GM18511 (cell line): ENCODE measurements at regions not wholly inside any gene's neighbourhood (a gene's known extent, or its start where the extent isn't known, plus 50 kb on each side); places are given as distances from the start of the nearest gene placed in this dataset.
"Not testable (repeated sequence)": the region's sequence is repeated elsewhere in the genome, so short reads cannot be mapped to it uniquely, and the experiment has no call there.

ENCODE experiments used
- ATAC-seq: cut with Tn5 transposase; IDR thresholded peaks from one replicate; pipeline ENCODE4 v1.9.1; 2021; ENCODE audit warnings: mild to moderate bottlenecking, moderate library complexity; ENCODE audit not compliant: unreplicated experiment

DNA sequence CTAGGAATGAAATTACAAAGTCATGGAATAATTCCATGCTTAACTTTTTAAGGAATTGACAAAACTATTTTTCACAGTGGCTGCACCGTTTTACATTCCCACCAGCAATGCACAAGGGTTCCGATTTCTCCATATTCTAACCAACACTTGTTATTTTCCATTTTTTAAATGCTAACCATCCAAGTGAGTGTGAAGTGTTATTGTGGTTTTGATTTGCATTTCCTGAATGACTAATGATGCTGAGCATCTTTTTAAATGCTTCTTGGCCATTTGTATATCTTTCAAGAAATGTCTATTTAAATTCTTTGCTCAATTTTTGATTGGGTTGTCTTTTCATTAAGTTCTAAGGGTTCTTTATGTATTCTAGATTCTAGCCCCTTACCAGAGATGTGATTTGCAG, 479.5 kb upstream of the SMARCA2 start:
- no peak for ATAC-seq

- peak; percentile 84 for ATAC-seq
Observed at GRCh38 chr9:1536522-1537170, 478.5 kb upstream of the SMARCA2 start.

DNA sequence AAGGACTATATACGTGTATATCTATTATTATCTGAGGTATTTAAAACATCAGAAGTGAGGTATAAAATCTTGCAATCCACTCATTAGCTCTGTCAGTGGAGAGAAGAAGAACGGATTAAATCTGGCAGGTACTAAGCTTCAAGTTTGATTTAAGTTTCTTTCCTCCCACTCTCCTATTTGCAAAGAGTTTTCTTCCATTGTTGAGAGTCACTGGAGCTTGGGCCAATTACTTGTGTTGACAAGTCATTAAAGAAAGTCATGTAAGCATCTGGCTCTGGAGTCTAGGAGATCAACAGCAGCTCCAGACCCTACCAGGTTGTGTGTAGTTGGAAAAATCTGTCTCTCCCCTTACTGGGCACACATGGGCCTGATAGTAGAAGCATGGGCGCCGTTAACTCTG, 476.8 kb upstream of the SMARCA2 start:
- no peak for ATAC-seq

DNA sequence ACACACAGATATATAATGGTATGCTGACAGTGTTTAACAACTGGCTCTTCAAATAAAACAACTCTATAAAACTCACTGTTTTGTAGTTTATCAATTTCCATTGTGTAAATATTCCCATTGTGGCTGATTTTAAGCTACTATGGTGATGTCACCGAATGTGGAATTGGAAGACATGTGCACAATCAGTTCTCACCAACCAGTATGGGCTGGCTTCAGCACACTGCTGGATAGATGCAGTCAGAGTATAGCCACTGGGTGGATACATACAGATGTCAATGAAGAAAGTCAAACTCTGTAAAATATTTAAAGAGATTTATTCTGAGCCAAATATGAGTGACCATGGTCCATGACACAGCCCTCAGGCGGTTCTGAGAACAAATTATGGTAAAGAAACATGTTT, 475.9 kb upstream of the SMARCA2 start:
- ATAC-seq = no peak

- no peak for ATAC-seq
Observed at GRCh38 chr9:1550636-1551035, 464.5 kb upstream of the SMARCA2 start.

DNA sequence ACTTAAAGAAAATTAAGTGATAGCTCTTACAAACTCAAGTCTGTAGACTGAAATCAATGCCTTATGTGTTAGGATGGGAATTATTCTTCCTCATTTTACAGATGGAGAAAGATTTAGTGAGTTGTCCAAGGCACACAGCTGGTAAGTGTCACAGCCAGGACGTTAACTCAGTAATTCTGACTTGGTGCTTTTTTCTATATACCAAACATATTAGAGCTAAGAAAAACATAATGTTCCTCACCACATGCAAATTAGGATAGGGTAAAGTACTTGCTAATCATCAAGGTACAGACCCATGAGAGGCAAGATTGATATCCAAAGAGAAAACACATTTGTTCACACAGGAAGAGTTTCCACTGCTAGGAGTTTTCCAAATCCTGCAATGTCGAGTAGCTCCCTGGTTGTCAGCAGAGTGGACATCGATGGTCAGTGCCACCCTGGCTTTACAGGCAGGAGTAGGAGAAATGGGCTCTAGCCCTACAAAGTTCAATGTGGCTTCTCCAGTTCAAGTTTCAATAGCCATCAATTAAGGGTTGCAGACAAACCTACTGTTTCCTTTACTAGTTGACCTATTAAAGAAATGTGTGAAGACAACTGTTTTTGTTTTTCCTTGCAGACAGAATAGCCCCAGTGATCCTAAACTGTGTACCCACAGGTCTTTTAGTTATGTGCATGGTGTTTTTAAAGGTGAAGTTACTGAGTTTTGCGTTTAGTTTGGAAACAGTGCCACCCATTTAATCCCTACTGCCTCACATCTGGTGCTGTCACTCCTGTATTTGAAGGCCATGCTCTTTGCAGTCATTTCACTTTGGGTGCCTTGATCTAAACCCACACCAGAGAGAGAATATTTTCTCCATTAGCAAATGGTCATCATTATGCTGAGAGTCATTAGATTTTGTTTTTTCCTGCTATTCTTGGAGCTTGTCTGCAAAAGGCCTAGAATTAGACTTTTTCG, 460.8 kb upstream of the SMARCA2 start:
- peak; percentile 85 for ATAC-seq

- not testable (repeated sequence) for ATAC-seq
Observed at GRCh38 chr9:1558666-1559065, 456.5 kb upstream of the SMARCA2 start.

- ATAC-seq = no peak
Observed at GRCh38 chr9:1575939-1576338, 439.2 kb upstream of the SMARCA2 start.

DNA sequence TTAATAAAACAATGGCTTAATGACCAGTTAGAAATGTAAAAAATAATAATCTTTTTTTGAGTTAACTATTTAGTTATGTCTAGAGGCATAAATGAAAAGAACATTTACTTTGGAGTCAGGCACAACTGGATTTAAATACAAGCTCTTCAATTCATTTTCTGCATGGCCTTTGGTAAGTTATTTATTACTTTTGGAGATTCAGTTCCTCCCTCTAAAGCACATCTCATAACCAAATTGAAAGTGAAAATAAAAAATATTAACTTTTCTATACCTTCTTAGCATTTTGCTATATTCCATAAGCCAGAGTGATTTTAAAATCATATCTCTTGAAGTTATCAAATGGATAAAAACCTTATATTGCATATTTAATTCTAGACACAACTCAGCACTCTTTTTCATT, 434.9 kb upstream of the SMARCA2 start:
- ATAC-seq = peak; percentile 97

- no peak for ATAC-seq
Observed at GRCh38 chr9:1581926-1582325, 433.2 kb upstream of the SMARCA2 start.

- ATAC-seq = no peak
Observed at GRCh38 chr9:1591310-1591709, 423.8 kb upstream of the SMARCA2 start.

DNA sequence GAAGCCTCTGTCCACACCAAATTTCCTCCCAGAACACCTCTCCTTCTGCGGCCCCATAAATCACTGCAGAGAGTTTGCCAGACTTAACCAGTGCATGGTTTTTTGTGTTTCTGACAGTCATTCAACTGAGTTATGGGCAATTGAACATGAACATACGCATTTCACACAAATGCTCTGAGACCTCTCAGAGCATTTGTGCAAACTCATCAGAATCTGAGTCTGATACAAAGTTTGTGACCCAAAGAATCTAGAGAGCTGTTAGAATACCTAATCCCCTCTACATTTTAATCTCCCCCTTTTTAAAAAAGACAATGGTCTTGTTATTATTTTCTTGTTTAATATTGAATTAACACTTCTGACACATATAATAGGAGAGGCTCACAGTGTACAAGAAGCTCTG, 416.9 kb upstream of the SMARCA2 start:
- no peak for ATAC-seq

DNA sequence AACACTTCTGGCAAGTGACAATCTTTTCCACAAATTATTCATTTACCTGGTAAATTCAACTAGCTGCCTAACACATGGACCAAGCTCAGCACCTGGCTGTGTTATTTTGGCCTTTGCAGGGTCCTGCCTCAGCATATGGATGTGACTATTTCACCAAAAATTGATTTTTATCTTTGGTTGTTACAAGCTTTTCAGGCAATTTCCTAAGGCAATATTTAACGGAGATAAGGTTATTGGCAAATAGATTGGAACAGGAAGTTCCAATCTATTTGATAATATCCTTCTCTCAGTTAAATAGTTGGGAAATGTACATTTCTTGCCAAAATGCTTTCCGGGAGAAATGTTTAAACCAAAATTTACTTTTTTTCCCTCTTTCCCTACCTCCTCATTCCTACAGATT, 415.2 kb upstream of the SMARCA2 start:
- no peak for ATAC-seq

DNA sequence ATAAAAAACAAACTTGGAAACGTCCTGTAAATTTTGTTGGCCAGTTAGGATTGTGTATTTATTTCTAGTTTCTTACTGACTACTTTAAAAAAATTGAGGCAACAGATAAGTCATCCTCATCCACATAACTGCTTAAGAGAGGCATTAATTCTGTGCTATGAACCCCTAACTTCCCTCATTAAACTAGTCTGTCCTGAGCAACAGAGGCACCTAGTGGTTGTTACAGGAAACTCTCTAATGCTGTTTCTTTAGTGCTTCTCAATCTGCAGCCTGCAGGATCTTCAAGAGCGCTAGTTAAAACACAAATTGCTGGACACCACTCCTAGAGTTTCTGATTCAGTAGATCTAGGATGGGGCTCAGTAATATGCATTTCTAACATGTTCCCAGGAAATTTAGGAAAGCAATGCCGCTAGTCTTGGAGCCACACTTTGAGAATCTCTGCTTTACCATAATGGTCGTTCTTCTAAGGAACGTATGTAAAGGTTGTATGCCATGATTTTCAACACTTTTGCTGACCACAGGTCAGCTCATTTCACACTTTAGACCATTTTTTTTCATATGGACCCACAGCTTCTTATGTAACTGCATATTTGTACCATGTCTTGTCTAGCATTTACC, 410.1 kb upstream of the SMARCA2 start:
- ATAC-seq = peak; percentile 86

DNA sequence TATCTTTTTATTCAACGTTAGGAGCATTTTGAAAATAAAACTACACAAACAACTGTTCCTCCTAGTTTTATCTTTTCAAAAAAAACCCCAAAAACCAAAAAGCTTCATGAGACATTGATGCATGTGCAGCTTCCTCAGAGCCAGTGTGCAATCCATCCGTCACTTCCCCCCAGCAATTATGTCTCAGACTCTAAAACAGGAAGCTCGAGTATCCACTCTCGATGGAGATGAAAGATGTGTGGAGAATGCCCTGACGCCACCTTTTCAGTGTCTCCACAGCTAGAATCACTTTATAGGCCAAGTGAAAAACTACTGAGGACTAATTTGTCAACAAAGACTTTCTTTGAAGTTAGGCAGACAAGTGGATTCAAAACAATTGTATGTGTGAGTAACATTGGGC, 408.9 kb upstream of the SMARCA2 start:
- ATAC-seq = no peak

DNA sequence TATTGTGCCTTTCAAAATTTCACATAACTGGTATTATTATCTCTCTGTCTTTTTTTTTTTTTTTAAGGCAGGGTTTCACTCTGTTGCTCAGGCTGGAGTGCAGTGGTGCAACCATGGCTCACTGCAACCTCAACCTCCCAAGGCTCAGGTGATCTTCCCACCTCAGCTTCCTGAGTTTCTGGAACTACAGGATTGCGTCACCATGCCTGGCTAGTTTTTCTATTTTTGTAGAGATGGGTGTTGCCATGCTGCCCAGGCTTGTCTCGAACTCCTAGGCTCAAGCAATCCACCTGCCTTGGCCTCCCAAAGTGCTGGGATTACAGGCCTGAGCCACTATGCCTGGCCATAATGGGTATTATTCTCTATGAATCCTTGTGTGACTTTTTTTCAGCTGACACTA, 402.3 kb upstream of the SMARCA2 start:
- no peak for ATAC-seq

DNA sequence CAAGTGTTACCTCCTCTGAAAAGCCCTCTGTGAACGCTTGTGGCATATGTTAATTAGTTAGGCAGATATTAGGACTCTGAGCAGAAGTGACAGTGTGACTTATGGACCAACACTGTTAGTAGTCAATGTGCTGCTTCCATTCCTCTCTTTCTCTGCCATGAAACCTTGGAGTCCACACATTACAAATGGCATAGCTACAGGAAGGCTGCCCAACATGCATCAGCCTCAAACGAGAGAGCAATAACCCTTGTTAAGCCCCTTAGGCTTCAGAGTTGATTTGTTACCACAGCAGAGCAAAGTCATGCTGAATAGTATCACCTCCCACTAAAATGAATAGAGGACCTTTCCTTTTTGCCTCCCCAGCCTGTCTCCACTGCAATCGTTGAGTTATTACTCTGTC, 397.7 kb upstream of the SMARCA2 start:
- no peak for ATAC-seq

GRCh38 chr9:1619915-1620710, 395.0 kb upstream of the SMARCA2 start:
- ATAC-seq = no peak

DNA sequence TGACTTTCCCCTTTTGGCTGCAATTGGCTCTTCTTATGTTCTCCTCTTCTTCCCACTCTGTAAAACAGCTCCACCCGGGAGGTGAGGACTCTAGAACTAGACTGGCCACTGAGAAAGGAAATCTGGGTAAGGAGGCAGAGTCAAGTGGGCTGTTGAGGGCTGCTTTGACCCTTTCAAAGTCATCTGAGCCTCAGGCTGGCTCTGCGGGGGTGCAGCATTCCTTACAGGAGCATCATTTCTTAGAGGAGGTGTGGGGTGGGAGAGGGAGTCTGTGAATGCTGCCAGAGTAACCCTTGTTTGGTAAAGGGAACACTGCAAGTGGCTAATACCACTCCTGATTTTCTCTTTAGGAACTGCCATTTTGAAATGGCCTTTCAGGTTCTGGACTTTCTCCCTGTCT, 377.7 kb upstream of the SMARCA2 start:
- ATAC-seq = no peak

GRCh38 chr9:1639166-1639565, 376.0 kb upstream of the SMARCA2 start:
- no peak for ATAC-seq

GRCh38 chr9:1647776-1648175, 367.4 kb upstream of the SMARCA2 start:
- ATAC-seq = no peak
